HEK293T (cell line): ENCODE measurements at regions not wholly inside any gene's neighbourhood (a gene's known extent, or its start where the extent isn't known, plus 50 kb on each side); places are given as distances from the start of the nearest gene placed in this dataset.

Experiments used
- FOXM1 ChIP-seq: fragments of 450-650 bp; IDR thresholded peaks from 2 replicates; pipeline ENCODE4 v1.6.1; 2017; ENCODE audit warnings: mild to moderate bottlenecking, borderline replicate concordance
- L3MBTL2 ChIP-seq: fragments of 450-650 bp; conservative IDR thresholded peaks from 2 replicates; pipeline ENCODE4 v1.6.1; 2016; ENCODE audit warnings: mild to moderate bottlenecking
- LEF1 ChIP-seq: fragments of 450-650 bp; IDR thresholded peaks from 2 replicates; pipeline ENCODE4 v1.6.1; 2017; ENCODE audit warnings: mild to moderate bottlenecking, borderline replicate concordance

- TF ChIP-seq LEF1: no peak
- no peak for TF ChIP-seq FOXM1
- TF ChIP-seq L3MBTL2: no peak
Measured at GRCh38 chr5:68446487-68446894, 230.9 kb downstream of the PIK3R1 start.
